ENCODE measurements at regions not wholly inside any gene's neighbourhood (a gene's known extent, or its start where the extent isn't known, plus 50 kb on each side); places are given as distances from the start of the nearest gene placed in this dataset.
"Not testable (repeated sequence)": the region's sequence is repeated elsewhere in the genome, so short reads cannot be mapped to it uniquely, and the experiment has no call there.

GRCh38 chr4:181857471-181857870 is 385.7 kb upstream of the TENM3 start:
- POLR2A ChIA-PET; intact Hi-C loops (cut with micrococcal nuclease; ENCODE audit: unreplicated experiment); FAIRE-seq: not testable (repeated sequence)

GRCh38 chr4:181858741-181859140 is 384.5 kb upstream of the TENM3 start:
- DNase-seq (ENCODE audit: low spot score), result no peak
- H3K9me3 ChIP-seq (ENCODE audit: low read length), result no peaks in the 10 kb centered on the region
- WGBS (ENCODE audit: low lambda C conversion rate), result 49% methylated on average over 4 of the region's 4 CpGs
- TF ChIP-seq EZH2 (conservative IDR thresholded peaks at IDR 0.05; ENCODE audit: low read depth, low read length) (no peak), CSRNP1 (CRISPR knock-in tag; IDR thresholded peaks at IDR 0.05) (no peak), ZNF569 (CRISPR knock-in tag; IDR thresholded peaks at IDR 0.05; ENCODE audit: borderline replicate concordance) (no peak), ZNF318 (CRISPR knock-in tag; IDR thresholded peaks at IDR 0.05) (no peak), FOXA3 (CRISPR knock-in tag; IDR thresholded peaks at IDR 0.05) (no peak), ZNF468 (CRISPR knock-in tag; IDR thresholded peaks at IDR 0.05) (no peak), KDM1A (CRISPR knock-in tag; IDR thresholded peaks at IDR 0.05) (no peak)
- ATAC-seq, result no peak
- no peak overlapping the region for H3K4me3 ChIP-seq (replicated peaks in 1 of 3; ENCODE audit: insufficient read depth in 1 of 3, low read depth in 2 of 3, low read length in 3 of 3)
- H3K9ac ChIP-seq (ENCODE audit: insufficient read depth, low read depth, low read length), result no peak overlapping the region
- no peaks in the 10 kb centered on the region; a peak in 1 of 5 replicates for H3K27me3 ChIP-seq (ENCODE audit: control insufficient read depth in 1 of 2, insufficient read depth in 2 of 2, low read length in 2 of 2)
- no peak for FAIRE-seq
- H3K4me1 ChIP-seq (ENCODE audit: insufficient read depth, low read length), result no peaks in the 10 kb centered on the region
- H3K27ac ChIP-seq (ENCODE audit: extremely low read length, insufficient read depth, low read length), result no peak overlapping the region
- H3K79me2 ChIP-seq (ENCODE audit: insufficient read depth, low read length), result no peaks in the 10 kb centered on the region
- BruUV-seq (replicated peaks), result no TSS peak
- ChIA-PET CTCF (ENCODE audit: low intra/inter-chr PET ratio, low total read pairs) (no interaction called here), POLR2A (no interaction called here)
- H3K36me3 ChIP-seq (replicated peaks in 1 of 2; ENCODE audit: control insufficient read depth in 1 of 2, insufficient read depth in 2 of 2, low read length in 2 of 2), result no peaks in the 10 kb centered on the region
- no peak overlapping the region for H2AFZ ChIP-seq (ENCODE audit: low read length)
- no peak overlapping the region for H3K4me2 ChIP-seq (ENCODE audit: low read depth, low read length)
- H4K20me1 ChIP-seq (ENCODE audit: insufficient read depth, low read length), result no peaks in the 10 kb centered on the region
- in situ Hi-C loops (cut with HindIII; ENCODE audit: extremely low pct_ligation_motif_present, low pct_unique_long_range_greater_than_20kb) (no loop called here), intact Hi-C loops (cut with micrococcal nuclease; ENCODE audit: unreplicated experiment) (no loop called here)

More at GRCh38 chr4:181857471-181857870, 385.7 kb upstream of the TENM3 start:
- H3K27me3 ChIP-seq (ENCODE audit: control insufficient read depth in 1 of 2, insufficient read depth in 2 of 2, low read length in 2 of 2); H3K4me1 ChIP-seq (ENCODE audit: insufficient read depth, low read length); H3K9ac ChIP-seq (ENCODE audit: insufficient read depth, low read depth, low read length); H2AFZ ChIP-seq (ENCODE audit: low read length); H3K36me3 ChIP-seq (replicated peaks in 1 of 2; ENCODE audit: control insufficient read depth in 1 of 2, insufficient read depth in 2 of 2, low read length in 2 of 2); in situ Hi-C loops (cut with HindIII; ENCODE audit: extremely low pct_ligation_motif_present, low pct_unique_long_range_greater_than_20kb); H4K20me1 ChIP-seq (ENCODE audit: insufficient read depth, low read length); H3K27ac ChIP-seq (ENCODE audit: extremely low read length, insufficient read depth, low read length); DNase-seq (ENCODE audit: low spot score); BruUV-seq (replicated peaks); H3K9me3 ChIP-seq (ENCODE audit: low read length); H3K4me3 ChIP-seq (replicated peaks in 1 of 3; ENCODE audit: insufficient read depth in 1 of 3, low read depth in 2 of 3, low read length in 3 of 3); H3K4me2 ChIP-seq (ENCODE audit: low read depth, low read length); CTCF ChIA-PET (ENCODE audit: low intra/inter-chr PET ratio, low total read pairs); ATAC-seq; H3K79me2 ChIP-seq (ENCODE audit: insufficient read depth, low read length): not testable (repeated sequence)
- WGBS (ENCODE audit: low lambda C conversion rate), result 26% methylated on average over 1 of the region's 1 CpG

Data from HepG2 (cell line).